Endodermal cell (in vitro differentiated cells): ENCODE measurements at regions not wholly inside any gene's neighbourhood (a gene's known extent, or its start where the extent isn't known, plus 50 kb on each side); places are given as distances from the start of the nearest gene placed in this dataset.

Experiments used
- DNase-seq: peaks from one replicate; pipeline ENCODE4 v3.0.0-alpha.2; 2017
- H3K27ac ChIP-seq: 2 replicates; pipeline ENCODE4 v1.5.1; 2013; ENCODE audit warnings: mild to moderate bottlenecking, low read depth, low read length, moderate library complexity
- H3K27me3 ChIP-seq: 2 replicates; pipeline ENCODE4 v1.6.1; 2013; ENCODE audit warnings: mild to moderate bottlenecking, low read length, moderate library complexity; ENCODE audit not compliant: insufficient read depth, control insufficient read depth, poor library complexity, severe bottlenecking
- H3K36me3 ChIP-seq: 2 replicates; pipeline ENCODE4 v1.7.0; 2013; ENCODE audit warnings: mild to moderate bottlenecking, low read length, moderate library complexity; ENCODE audit not compliant: control insufficient read depth, insufficient read depth
- H3K4me1 ChIP-seq: one replicate; pipeline ENCODE4 v1.7.0; 2013; ENCODE audit warnings: low read length; ENCODE audit not compliant: control insufficient read depth, insufficient read depth
- H3K4me3 ChIP-seq: 2 replicates; pipeline ENCODE4 v1.5.1; 2013; ENCODE audit warnings: mild to moderate bottlenecking, low read length, moderate library complexity
- H3K9ac ChIP-seq: 2 replicates; pipeline ENCODE4 v1.6.1; 2013; ENCODE audit warnings: mild to moderate bottlenecking, low read length, moderate library complexity; ENCODE audit not compliant: poor library complexity, severe bottlenecking; ENCODE audit errors: extremely low read depth
- H3K9me3 ChIP-seq: 2 replicates; pipeline ENCODE4 v1.6.1; 2013; ENCODE audit warnings: mild to moderate bottlenecking, low read length, moderate library complexity; ENCODE audit not compliant: control insufficient read depth
- H3K27ac Mint-ChIP-seq: 2 replicates; pipeline ENCODE4 v1.8.0; 2020; ENCODE audit warnings: mixed read lengths
- H3K27me3 Mint-ChIP-seq: 2 replicates; pipeline ENCODE4 v1.8.0; 2021; ENCODE audit warnings: mild to moderate bottlenecking, mixed read lengths; ENCODE audit not compliant: insufficient read depth
- H3K36me3 Mint-ChIP-seq: 2 replicates; pipeline ENCODE4 v1.8.0; 2020; ENCODE audit warnings: low read depth, mixed read lengths
- H3K4me1 Mint-ChIP-seq: 2 replicates; pipeline ENCODE4 v1.8.0; 2020; ENCODE audit warnings: mixed read lengths
- H3K4me3 Mint-ChIP-seq: 2 replicates; pipeline ENCODE4 v1.8.0; 2020; ENCODE audit warnings: mild to moderate bottlenecking, moderate library complexity, mixed read lengths
- H3K9me3 Mint-ChIP-seq: 2 replicates; pipeline ENCODE4 v1.8.0; 2020; ENCODE audit warnings: mild to moderate bottlenecking, mixed read lengths
- WGBS, 2 experiments: methylation state at CpG; one replicate each; pipeline versions ENCODE4 v1.1.5 to v1.1.7; 2013; ENCODE audit warnings: missing lambda C conversion rate in 2 of 2, mixed read lengths in 1 of 2; ENCODE audit not compliant: insufficient coverage in 1 of 2, insufficient read length in 1 of 2; 5-methylcytosine and 5-hydroxymethylcytosine counted together
- TF ChIP-seq, protein P1 (sequence below): fragments of 200-600 bp; sonication (generic); conservative IDR thresholded peaks from 2 replicates; pipeline ENCODE4 v1.5.0; 2021; ENCODE audit warnings: antibody characterized with exemption, mild to moderate bottlenecking

GRCh38 chr2:215597577-215597976 lies 161.7 kb upstream of the FN1 start:
- no peak overlapping the region for H3K27ac Mint-ChIP-seq
- Histone ChIP-seq H3K9me3 (no peaks in the 10 kb centered on the region), H3K27ac (no peak overlapping the region), H3K27me3 (no peaks in the 10 kb centered on the region), H3K9ac (no peak overlapping the region), H3K4me1 (no peaks in the 10 kb centered on the region), H3K36me3 (no peaks in the 10 kb centered on the region), H3K4me3 (no peak overlapping the region)
- H3K4me1 Mint-ChIP-seq, result no peaks in the 10 kb centered on the region
- H3K36me3 Mint-ChIP-seq, result no peaks in the 10 kb centered on the region
- H3K27me3 Mint-ChIP-seq, result no peaks in the 10 kb centered on the region
- H3K4me3 Mint-ChIP-seq, result no peak overlapping the region
- no peaks in the 10 kb centered on the region for H3K9me3 Mint-ChIP-seq
- 93% methylated on average over 3 of the region's 3 CpGs; no CpG with 5 or more reads in 1 of the 2 experiments for WGBS, 2 experiments
- DNase-seq, result no peak
- TF ChIP-seq, protein P1, sequence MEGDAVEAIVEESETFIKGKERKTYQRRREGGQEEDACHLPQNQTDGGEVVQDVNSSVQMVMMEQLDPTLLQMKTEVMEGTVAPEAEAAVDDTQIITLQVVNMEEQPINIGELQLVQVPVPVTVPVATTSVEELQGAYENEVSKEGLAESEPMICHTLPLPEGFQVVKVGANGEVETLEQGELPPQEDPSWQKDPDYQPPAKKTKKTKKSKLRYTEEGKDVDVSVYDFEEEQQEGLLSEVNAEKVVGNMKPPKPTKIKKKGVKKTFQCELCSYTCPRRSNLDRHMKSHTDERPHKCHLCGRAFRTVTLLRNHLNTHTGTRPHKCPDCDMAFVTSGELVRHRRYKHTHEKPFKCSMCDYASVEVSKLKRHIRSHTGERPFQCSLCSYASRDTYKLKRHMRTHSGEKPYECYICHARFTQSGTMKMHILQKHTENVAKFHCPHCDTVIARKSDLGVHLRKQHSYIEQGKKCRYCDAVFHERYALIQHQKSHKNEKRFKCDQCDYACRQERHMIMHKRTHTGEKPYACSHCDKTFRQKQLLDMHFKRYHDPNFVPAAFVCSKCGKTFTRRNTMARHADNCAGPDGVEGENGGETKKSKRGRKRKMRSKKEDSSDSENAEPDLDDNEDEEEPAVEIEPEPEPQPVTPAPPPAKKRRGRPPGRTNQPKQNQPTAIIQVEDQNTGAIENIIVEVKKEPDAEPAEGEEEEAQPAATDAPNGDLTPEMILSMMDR, result no peak

- H3K27me3 ChIP-seq, result no peaks in the 10 kb centered on the region
- no peaks in the 10 kb centered on the region for H3K4me1 ChIP-seq
- Mint-ChIP-seq H3K27me3 (no peaks in the 10 kb centered on the region), H3K9me3 (no peaks in the 10 kb centered on the region), H3K4me3 (no peak overlapping the region), H3K27ac (no peak overlapping the region), H3K36me3 (no peaks in the 10 kb centered on the region), H3K4me1 (no peaks in the 10 kb centered on the region)
- no peak overlapping the region for H3K4me3 ChIP-seq
- no peak for DNase-seq
- no peak overlapping the region for H3K27ac ChIP-seq
- H3K36me3 ChIP-seq, result no peaks in the 10 kb centered on the region
- no peaks in the 10 kb centered on the region for H3K9me3 ChIP-seq
- no CpG with 5 or more reads among the region's 2 CpGs for WGBS, 2 experiments
- no peak overlapping the region for H3K9ac ChIP-seq
- TF ChIP-seq, protein P1, result no peak
Observed at GRCh38 chr2:215594766-215595165, 158.9 kb upstream of the FN1 start.

- peaks cover 8% of the 10 kb centered on the region for H3K4me1 Mint-ChIP-seq
- Histone ChIP-seq H3K9ac (no peak overlapping the region), H3K9me3 (no peaks in the 10 kb centered on the region), H3K27ac (no peak overlapping the region), H3K27me3 (no peaks in the 10 kb centered on the region), H3K4me1 (no peaks in the 10 kb centered on the region), H3K36me3 (no peaks in the 10 kb centered on the region), H3K4me3 (no peak overlapping the region)
- no peaks in the 10 kb centered on the region for H3K9me3 Mint-ChIP-seq
- TF ChIP-seq, protein P1, result no peak
- DNase-seq, result no peak
- 91 to 92% methylated on average over 2 to 6 of the region's 6 CpGs for WGBS, 2 experiments
- no peaks in the 10 kb centered on the region for H3K36me3 Mint-ChIP-seq
- H3K4me3 Mint-ChIP-seq, result no peak overlapping the region
- H3K27ac Mint-ChIP-seq, result no peak overlapping the region
- no peaks in the 10 kb centered on the region for H3K27me3 Mint-ChIP-seq
Observed at GRCh38 chr2:215590010-215590745, 154.3 kb upstream of the FN1 start.
